HepG2 (cell line): ENCODE measurements at regions not wholly inside any gene's neighbourhood (a gene's known extent, or its start where the extent isn't known, plus 50 kb on each side); places are given as distances from the start of the nearest gene placed in this dataset.

ENCODE experiments used
- ARNTL ChIP-seq: sonication (generic); formaldehyde crosslinking; IDR thresholded peaks from 2 replicates; pipeline ENCODE4 v1.4.0; 2020; ENCODE audit warnings: mild to moderate bottlenecking, missing genetic modification reagents
- CEBPB ChIP-seq: IDR thresholded peaks from 2 replicates; pipeline ENCODE4 v1.6.1; 2011; ENCODE audit warnings: low read depth, low read length, improper control_type of control experiment, borderline replicate concordance
- NFRKB ChIP-seq: fragments of 450-650 bp; IDR thresholded peaks from 2 replicates; pipeline ENCODE4 v1.6.1; 2017
- ZNF33B ChIP-seq: sonication (generic); formaldehyde crosslinking; IDR thresholded peaks from 2 replicates; pipeline ENCODE4 v1.5.1; 2020; ENCODE audit warnings: mild to moderate bottlenecking, missing genetic modification reagents
- ZNF513 ChIP-seq: sonication (generic); formaldehyde crosslinking; conservative IDR thresholded peaks from 2 replicates; pipeline ENCODE4 v1.5.0; 2020; ENCODE audit warnings: missing genetic modification reagents

GRCh38 chr2:67208887-67209500 is 188.1 kb upstream of the ETAA1 start:
- TF ChIP-seq ZNF513 (CRISPR knock-in tag), result no peak
- TF ChIP-seq NFRKB, result no peak
- no peak for TF ChIP-seq CEBPB
- no peak for TF ChIP-seq ARNTL
- no peak for TF ChIP-seq ZNF33B (CRISPR knock-in tag)
